ACHN (cell line): ENCODE measurements at regions not wholly inside any gene's neighbourhood (a gene's known extent, or its start where the extent isn't known, plus 50 kb on each side); places are given as distances from the start of the nearest gene placed in this dataset.
"Not testable (repeated sequence)": the region's sequence is repeated elsewhere in the genome, so short reads cannot be mapped to it uniquely, and the experiment has no call there.

ENCODE experiments used
- DNase-seq: peaks from one replicate; pipeline ENCODE4 v3.0.0-alpha.2; 2015
- in situ Hi-C: cut with HindIII; loops from 2 replicates; pipeline ENCODE4 v1.10.0; 2017; ENCODE audit warnings: low sequenced_read_pairs, low pct_ligation_motif_present, low pct_unique_long_range_greater_than_20kb

GRCh38 chr2:16746833-16747232 lies 81.2 kb upstream of the CYRIA start:
- in situ Hi-C loops = loop anchor here (25.0 kb wide), 1 partner anchor 185 kb away; no protein-coding TSS in a partner anchor
- no peak for DNase-seq

- DNase-seq = no peak
- in situ Hi-C loops = loop anchor here (25.0 kb wide), 1 partner anchor 184 kb away; no protein-coding TSS in a partner anchor
Measured at GRCh38 chr2:16746329-16746728, 80.7 kb upstream of the CYRIA start.

- no peak for DNase-seq
- in situ Hi-C loops = loop anchor here (25.0 kb wide), 1 partner anchor 183 kb away; no protein-coding TSS in a partner anchor
Measured at GRCh38 chr2:16745466-16745865, 79.8 kb upstream of the CYRIA start.

GRCh38 chr2:16744521-16744920 lies 78.9 kb upstream of the CYRIA start:
- in situ Hi-C loops = loop anchor here (25.0 kb wide), 1 partner anchor 182 kb away; no protein-coding TSS in a partner anchor
- DNase-seq = no peak

- DNase-seq = no peak
- in situ Hi-C loops = loop anchor here (25.0 kb wide), 1 partner anchor 180 kb away; no protein-coding TSS in a partner anchor
Measured at GRCh38 chr2:16742026-16742425, 76.4 kb upstream of the CYRIA start.

GRCh38 chr2:16741498-16741897 lies 75.9 kb upstream of the CYRIA start:
- no peak for DNase-seq
- in situ Hi-C loops = loop anchor here (25.0 kb wide), 1 partner anchor 179 kb away; no protein-coding TSS in a partner anchor

GRCh38 chr2:16739778-16740581 lies 74.3 kb upstream of the CYRIA start:
- in situ Hi-C loops = loop anchor here (25.0 kb wide), 1 partner anchor 178 kb away; no protein-coding TSS in a partner anchor
- DNase-seq = no peak

- in situ Hi-C loops = loop anchor here (25.0 kb wide), 1 partner anchor 176 kb away; no protein-coding TSS in a partner anchor
Measured at GRCh38 chr2:16738361-16739225, 73.0 kb upstream of the CYRIA start.

GRCh38 chr2:16737812-16738211 lies 72.2 kb upstream of the CYRIA start:
- in situ Hi-C loops = loop anchor here (25.0 kb wide), 1 partner anchor 176 kb away; no protein-coding TSS in a partner anchor
- DNase-seq = no peak

More at GRCh38 chr2:16738361-16739225, 73.0 kb upstream of the CYRIA start:
- DNase-seq = no peak

- no peak for DNase-seq
- in situ Hi-C loops = loop anchor here (25.0 kb wide), 1 partner anchor 174 kb away; no protein-coding TSS in a partner anchor
Measured at GRCh38 chr2:16736633-16737032, 71.0 kb upstream of the CYRIA start.

GRCh38 chr2:16729335-16729734 lies 63.7 kb upstream of the CYRIA start:
- in situ Hi-C loops = loop anchor here (25.0 kb wide), 1 partner anchor 167 kb away; no protein-coding TSS in a partner anchor
- DNase-seq = no peak

- no peak for DNase-seq
- in situ Hi-C loops = loop anchor here (25.0 kb wide), 1 partner anchor 166 kb away; no protein-coding TSS in a partner anchor
Measured at GRCh38 chr2:16728351-16729136, 62.9 kb upstream of the CYRIA start.

GRCh38 chr2:16727849-16728248 lies 62.2 kb upstream of the CYRIA start:
- DNase-seq = not testable (repeated sequence)
- in situ Hi-C loops = loop anchor here (25.0 kb wide), 1 partner anchor 166 kb away; no protein-coding TSS in a partner anchor

- DNase-seq = peak; percentile 40
- in situ Hi-C loops = loop anchor here (25.0 kb wide), 1 partner anchor 165 kb away; no protein-coding TSS in a partner anchor
Measured at GRCh38 chr2:16727256-16727655, 61.6 kb upstream of the CYRIA start.

- in situ Hi-C loops = loop anchor here (25.0 kb wide), 1 partner anchor 164 kb away; no protein-coding TSS in a partner anchor
- no peak for DNase-seq
Measured at GRCh38 chr2:16726577-16726976, 60.9 kb upstream of the CYRIA start.

GRCh38 chr2:16726147-16726546 lies 60.5 kb upstream of the CYRIA start:
- in situ Hi-C loops = loop anchor here (25.0 kb wide), 1 partner anchor 164 kb away; no protein-coding TSS in a partner anchor
- no peak for DNase-seq

- in situ Hi-C loops = loop anchor here (25.0 kb wide), 1 partner anchor 163 kb away; no protein-coding TSS in a partner anchor
- no peak for DNase-seq
Measured at GRCh38 chr2:16725549-16725948, 59.9 kb upstream of the CYRIA start.

GRCh38 chr2:16722677-16723076 lies 57.0 kb upstream of the CYRIA start:
- in situ Hi-C loops = no loop called here
- peak; percentile 32 for DNase-seq
